Naive thymus-derived CD4-positive, alpha-beta T cell (primary cell): ENCODE measurements at regions not wholly inside any gene's neighbourhood (a gene's known extent, or its start where the extent isn't known, plus 50 kb on each side); places are given as distances from the start of the nearest gene placed in this dataset.

Source experiments
- ATAC-seq: fragments of 150-1000 bp; cut with Tn5 transposase; 2 replicates; pipeline ENCODE4 v1.10.0; 2021; ENCODE audit warnings: mild to moderate bottlenecking, moderate library complexity
- CTCF ChIA-PET: fragments of 350-600 bp; sonication (Branson Sonifier 250); formaldehyde crosslinking; loops from one replicate; lab custom pipeline; 2021; ENCODE audit warnings: antibody characterized with exemption; lab: Charles Lee
- POLR2A ChIA-PET: fragments of 350-600 bp; sonication (Branson Sonifier 250); formaldehyde crosslinking; loops from one replicate; lab custom pipeline; 2021; ENCODE audit warnings: antibody characterized with exemption, inconsistent platforms; lab: Charles Lee
- DNase-seq, 9 donors: peaks; one replicate each; pipeline versions ENCODE4 v3.0.0 to v3.0.0-alpha.2; 2020 to 2022; ENCODE audit warnings: mixed read lengths in 1 of 9
- H3K27ac ChIP-seq: one replicate; pipeline ENCODE4 v1.7.0; 2013; ENCODE audit warnings: mild to moderate bottlenecking, low read depth, low read length, moderate library complexity
- H3K27me3 ChIP-seq, 2 donors: one replicate each; pipeline ENCODE4 v1.7.0; 2013; ENCODE audit warnings: low read length in 2 of 2, mild to moderate bottlenecking in 2 of 2, moderate library complexity in 2 of 2; ENCODE audit not compliant: control insufficient read depth in 2 of 2, insufficient read depth in 2 of 2
- H3K36me3 ChIP-seq, 3 experiments: 1 replicate in 2 of 3; 2 replicates in 1 of 3; pipeline ENCODE4 v1.7.0; 2013; ENCODE audit warnings: low read length in 3 of 3, mild to moderate bottlenecking in 3 of 3, moderate library complexity in 1 of 3; ENCODE audit not compliant: insufficient read depth in 3 of 3, control insufficient read depth in 2 of 3
- H3K4me1 ChIP-seq, 2 donors: one replicate each; pipeline ENCODE4 v1.7.0; 2013; ENCODE audit warnings: low read length in 2 of 2, mild to moderate bottlenecking in 2 of 2, moderate library complexity in 1 of 2; ENCODE audit not compliant: control insufficient read depth in 2 of 2, insufficient read depth in 2 of 2
- H3K4me3 ChIP-seq: 2 replicates; pipeline ENCODE4 v1.7.0; 2013; ENCODE audit warnings: mild to moderate bottlenecking, low read length
- H3K9me3 ChIP-seq, 3 experiments: 1 replicate in 2 of 3; 2 replicates in 1 of 3; pipeline ENCODE4 v1.7.0; 2013; ENCODE audit warnings: low read length in 3 of 3; ENCODE audit not compliant: control insufficient read depth in 2 of 3
- H3K27ac Mint-ChIP-seq, 9 donors: one replicate each; pipeline ENCODE4 v1.8.0; 2020 to 2022; ENCODE audit warnings: mixed read lengths in 9 of 9, mild to moderate bottlenecking in 8 of 9, moderate library complexity in 5 of 9, inconsistent platforms in 2 of 9
- H3K27me3 Mint-ChIP-seq, 5 donors: one replicate each; pipeline ENCODE4 v1.8.0; 2021 to 2022; ENCODE audit warnings: mixed read lengths in 5 of 5, mild to moderate bottlenecking in 1 of 5
- H3K36me3 Mint-ChIP-seq, 5 donors: one replicate each; pipeline ENCODE4 v1.8.0; 2020 to 2022; ENCODE audit warnings: mixed read lengths in 5 of 5, mild to moderate bottlenecking in 3 of 5, inconsistent platforms in 1 of 5
- H3K4me1 Mint-ChIP-seq, 7 donors: one replicate each; pipeline ENCODE4 v1.8.0; 2020 to 2022; ENCODE audit warnings: mixed read lengths in 7 of 7, mild to moderate bottlenecking in 3 of 7, inconsistent platforms in 1 of 7
- H3K4me3 Mint-ChIP-seq, 10 donors: one replicate each; pipeline ENCODE4 v1.8.0; 2020 to 2022; ENCODE audit warnings: mild to moderate bottlenecking in 10 of 10, mixed read lengths in 10 of 10, moderate library complexity in 6 of 10, inconsistent platforms in 2 of 10
- H3K9me3 Mint-ChIP-seq, 11 donors: one replicate each; pipeline ENCODE4 v1.8.0; 2020 to 2022; ENCODE audit warnings: mixed read lengths in 11 of 11, mild to moderate bottlenecking in 4 of 11, inconsistent platforms in 1 of 11, moderate library complexity in 1 of 11
- intact Hi-C, 2 donors: fragments of 100-400 bp; cut with micrococcal nuclease; formaldehyde crosslinking; loops; one replicate each; pipeline ENCODE4 v1.15.1; 2023

GRCh38 chr5:33299621-33300208, 141.1 kb upstream of the TARS1 start:
- Mint-ChIP-seq H3K9me3 (peaks cover 0 to 5% (median 0%) of the 10 kb centered on the region in 11 donors), H3K27ac (no peak overlapping the region), H3K27me3 (peaks cover 0 to 3% (median 0%) of the 10 kb centered on the region in 5 donors), H3K36me3 (no peaks in the 10 kb centered on the region), H3K4me3 (no peak overlapping the region), H3K4me1 (peaks cover 0 to 12% (median 0%) of the 10 kb centered on the region in 7 donors)
- no peaks in the 10 kb centered on the region for H3K36me3 ChIP-seq
- H3K27me3 ChIP-seq = no peaks in the 10 kb centered on the region
- ChIA-PET CTCF (no interaction called here), POLR2A (no interaction called here)
- no peaks in the 10 kb centered on the region for H3K9me3 ChIP-seq
- ATAC-seq (peak; percentile 71), DNase-seq (no peak)
- H3K27ac ChIP-seq = no peak overlapping the region
- H3K4me1 ChIP-seq = no peaks in the 10 kb centered on the region
- intact Hi-C loops = loop anchor here in 1 of 2 donors (1.0 to 10.0 kb wide), 2 partner anchors 135 to 590 kb away; no protein-coding TSS in a partner anchor
- H3K4me3 ChIP-seq = no peak overlapping the region

- no peak overlapping the region for H3K27ac Mint-ChIP-seq
- Histone ChIP-seq H3K36me3 (no peaks in the 10 kb centered on the region), H3K9me3 (no peaks in the 10 kb centered on the region), H3K27me3 (no peaks in the 10 kb centered on the region), H3K4me1 (no peaks in the 10 kb centered on the region), H3K4me3 (no peak overlapping the region), H3K27ac (no peak overlapping the region)
- intact Hi-C loops = loop anchor here in 1 of 2 donors (1.0 kb wide), 1 partner anchor 591 kb away; no protein-coding TSS in a partner anchor
- ChIA-PET CTCF (no interaction called here), POLR2A (no interaction called here)
- H3K4me1 Mint-ChIP-seq = peaks cover 0 to 12% (median 0%) of the 10 kb centered on the region in 7 donors
- peak; percentile 74 for ATAC-seq
- H3K36me3 Mint-ChIP-seq = no peaks in the 10 kb centered on the region
- no peak for DNase-seq
- peaks cover 0 to 3% (median 1%) of the 10 kb centered on the region in 5 donors for H3K27me3 Mint-ChIP-seq
- H3K4me3 Mint-ChIP-seq = no peak overlapping the region
- peaks cover 0 to 5% (median under 1%) of the 10 kb centered on the region in 11 donors for H3K9me3 Mint-ChIP-seq
Observed at GRCh38 chr5:33300209-33300742, 140.5 kb upstream of the TARS1 start.

GRCh38 chr5:33303579-33304095, 137.1 kb upstream of the TARS1 start:
- Mint-ChIP-seq H3K36me3 (peaks cover 0 to 5% (median 0%) of the 10 kb centered on the region in 5 donors), H3K4me3 (no peak overlapping the region), H3K27me3 (peaks cover 0 to 17% (median 6%) of the 10 kb centered on the region in 5 donors), H3K27ac (no peak overlapping the region), H3K9me3 (peaks cover 0 to 9% (median 2%) of the 10 kb centered on the region in 11 donors), H3K4me1 (peaks cover 0 to 12% (median 0%) of the 10 kb centered on the region in 7 donors)
- intact Hi-C loops = no loop called here
- ATAC-seq (no peak), DNase-seq (no peak)
- POLR2A ChIA-PET = no interaction called here
- no peaks in the 10 kb centered on the region for H3K27me3 ChIP-seq
- CTCF ChIA-PET = no interaction called here
- no peaks in the 10 kb centered on the region for H3K4me1 ChIP-seq
- H3K36me3 ChIP-seq = no peaks in the 10 kb centered on the region
- H3K4me3 ChIP-seq = no peak overlapping the region
- no peak overlapping the region for H3K27ac ChIP-seq
- H3K9me3 ChIP-seq = no peaks in the 10 kb centered on the region

GRCh38 chr5:33304601-33305000, 136.2 kb upstream of the TARS1 start:
- H3K9me3 Mint-ChIP-seq = peaks cover 0 to 9% (median 2%) of the 10 kb centered on the region in 11 donors
- H3K4me1 ChIP-seq = no peaks in the 10 kb centered on the region
- DNase-seq = no peak
- H3K27me3 Mint-ChIP-seq = peaks cover 0 to 24% (median 6%) of the 10 kb centered on the region in 5 donors
- peaks cover 0 to 5% (median 0%) of the 10 kb centered on the region in 5 donors for H3K36me3 Mint-ChIP-seq
- H3K27ac ChIP-seq = no peak overlapping the region
- no peak overlapping the region for H3K4me3 ChIP-seq
- ChIA-PET CTCF (no interaction called here), POLR2A (no interaction called here)
- H3K27me3 ChIP-seq = no peaks in the 10 kb centered on the region
- H3K4me1 Mint-ChIP-seq = peaks cover 0 to 12% (median 0%) of the 10 kb centered on the region in 7 donors
- intact Hi-C loops = no loop called here
- H3K27ac Mint-ChIP-seq = no peak overlapping the region
- no peak overlapping the region for H3K4me3 Mint-ChIP-seq
- no peak for ATAC-seq
- no peaks in the 10 kb centered on the region for H3K36me3 ChIP-seq
- no peaks in the 10 kb centered on the region for H3K9me3 ChIP-seq

GRCh38 chr5:33305572-33305971, 135.2 kb upstream of the TARS1 start:
- Mint-ChIP-seq H3K27ac (no peak overlapping the region), H3K9me3 (peaks cover 0 to 9% (median 2%) of the 10 kb centered on the region in 11 donors), H3K4me1 (peaks cover 0 to 3% (median 0%) of the 10 kb centered on the region in 7 donors), H3K4me3 (no peak overlapping the region), H3K27me3 (peaks cover 0 to 24% (median 6%) of the 10 kb centered on the region in 5 donors), H3K36me3 (peaks cover 0 to 5% (median 0%) of the 10 kb centered on the region in 5 donors)
- H3K27me3 ChIP-seq = no peaks in the 10 kb centered on the region
- no peaks in the 10 kb centered on the region for H3K9me3 ChIP-seq
- H3K4me1 ChIP-seq = no peaks in the 10 kb centered on the region
- intact Hi-C loops = no loop called here
- H3K4me3 ChIP-seq = no peak overlapping the region
- no peak for ATAC-seq
- no peaks in the 10 kb centered on the region for H3K36me3 ChIP-seq
- DNase-seq = no peak
- POLR2A ChIA-PET = interaction anchor here (0.8 kb wide), 1 partner anchor 71 kb away, joined by 3 read pairs; no protein-coding TSS in a partner anchor
- H3K27ac ChIP-seq = no peak overlapping the region
- CTCF ChIA-PET = no interaction called here

GRCh38 chr5:33306758-33307157, 134.0 kb upstream of the TARS1 start:
- ChIA-PET POLR2A (no interaction called here), CTCF (no interaction called here)
- Mint-ChIP-seq H3K4me3 (no peak overlapping the region), H3K36me3 (peaks cover 0 to 5% (median 0%) of the 10 kb centered on the region in 5 donors), H3K9me3 (peaks cover 0 to 12% (median 4%) of the 10 kb centered on the region in 11 donors), H3K27me3 (peaks cover 0 to 24% (median 6%) of the 10 kb centered on the region in 5 donors), H3K27ac (no peak overlapping the region), H3K4me1 (no peaks in the 10 kb centered on the region)
- no peak overlapping the region for H3K4me3 ChIP-seq
- H3K9me3 ChIP-seq = no peaks in the 10 kb centered on the region
- no peak for DNase-seq
- H3K27me3 ChIP-seq = no peaks in the 10 kb centered on the region
- no peaks in the 10 kb centered on the region for H3K36me3 ChIP-seq
- ATAC-seq = no peak
- intact Hi-C loops = no loop called here
- no peaks in the 10 kb centered on the region for H3K4me1 ChIP-seq
- H3K27ac ChIP-seq = no peak overlapping the region
